Neural cell (in vitro differentiated cells): ENCODE measurements at regions not wholly inside any gene's neighbourhood (a gene's known extent, or its start where the extent isn't known, plus 50 kb on each side); places are given as distances from the start of the nearest gene placed in this dataset.

Source experiments
- EP300 ChIP-seq: fragments of 450-650 bp; conservative IDR thresholded peaks from 2 replicates; pipeline ENCODE4 v1.6.1; 2014; ENCODE audit warnings: antibody characterized with exemption, mild to moderate bottlenecking, moderate library complexity; ENCODE audit not compliant: poor library complexity, severe bottlenecking
- RAD21 ChIP-seq: fragments of 450-650 bp; conservative IDR thresholded peaks from 2 replicates; pipeline ENCODE4 v1.6.1; 2014; ENCODE audit warnings: antibody characterized with exemption, mild to moderate bottlenecking, moderate library complexity
- SMC3 ChIP-seq: fragments of 450-650 bp; conservative IDR thresholded peaks from 2 replicates; pipeline ENCODE4 v1.6.1; 2014; ENCODE audit warnings: antibody characterized with exemption, mild to moderate bottlenecking, moderate library complexity; ENCODE audit not compliant: poor library complexity
- TAF1 ChIP-seq: IDR thresholded peaks from 2 replicates; pipeline ENCODE4 v1.6.1; 2012; ENCODE audit warnings: low read depth
- TF ChIP-seq, protein P1 (sequence below): fragments of 450-650 bp; IDR thresholded peaks from 2 replicates; pipeline ENCODE4 v1.5.1; 2014; ENCODE audit warnings: antibody characterized with exemption, mild to moderate bottlenecking, moderate library complexity; ENCODE audit not compliant: poor library complexity, severe bottlenecking

GRCh38 chr4:188688956-188689355 lies 549.7 kb downstream of the TRIML1 start:
- TF ChIP-seq, protein P1, sequence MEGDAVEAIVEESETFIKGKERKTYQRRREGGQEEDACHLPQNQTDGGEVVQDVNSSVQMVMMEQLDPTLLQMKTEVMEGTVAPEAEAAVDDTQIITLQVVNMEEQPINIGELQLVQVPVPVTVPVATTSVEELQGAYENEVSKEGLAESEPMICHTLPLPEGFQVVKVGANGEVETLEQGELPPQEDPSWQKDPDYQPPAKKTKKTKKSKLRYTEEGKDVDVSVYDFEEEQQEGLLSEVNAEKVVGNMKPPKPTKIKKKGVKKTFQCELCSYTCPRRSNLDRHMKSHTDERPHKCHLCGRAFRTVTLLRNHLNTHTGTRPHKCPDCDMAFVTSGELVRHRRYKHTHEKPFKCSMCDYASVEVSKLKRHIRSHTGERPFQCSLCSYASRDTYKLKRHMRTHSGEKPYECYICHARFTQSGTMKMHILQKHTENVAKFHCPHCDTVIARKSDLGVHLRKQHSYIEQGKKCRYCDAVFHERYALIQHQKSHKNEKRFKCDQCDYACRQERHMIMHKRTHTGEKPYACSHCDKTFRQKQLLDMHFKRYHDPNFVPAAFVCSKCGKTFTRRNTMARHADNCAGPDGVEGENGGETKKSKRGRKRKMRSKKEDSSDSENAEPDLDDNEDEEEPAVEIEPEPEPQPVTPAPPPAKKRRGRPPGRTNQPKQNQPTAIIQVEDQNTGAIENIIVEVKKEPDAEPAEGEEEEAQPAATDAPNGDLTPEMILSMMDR = no peak
- TF ChIP-seq SMC3 = no peak
- TF ChIP-seq RAD21 = no peak
- TF ChIP-seq TAF1 = no peak
- TF ChIP-seq EP300 = no peak
